NOMO-1 (cell line): ENCODE measurements at regions not wholly inside any gene's neighbourhood (a gene's known extent, or its start where the extent isn't known, plus 50 kb on each side); places are given as distances from the start of the nearest gene placed in this dataset.
"Not testable (repeated sequence)": the region's sequence is repeated elsewhere in the genome, so short reads cannot be mapped to it uniquely, and the experiment has no call there.

Source experiments
- DNase-seq, 2 experiments: peaks; one replicate each; lab custom pipeline; 2025; ENCODE audit not compliant: unreplicated experiment in 2 of 2; lab: John Stamatoyannopoulos, UW

- DNase-seq = no peak
Measured at GRCh38 chr5:152456815-152457443, 51.9 kb upstream of the NMUR2 start.

DNA sequence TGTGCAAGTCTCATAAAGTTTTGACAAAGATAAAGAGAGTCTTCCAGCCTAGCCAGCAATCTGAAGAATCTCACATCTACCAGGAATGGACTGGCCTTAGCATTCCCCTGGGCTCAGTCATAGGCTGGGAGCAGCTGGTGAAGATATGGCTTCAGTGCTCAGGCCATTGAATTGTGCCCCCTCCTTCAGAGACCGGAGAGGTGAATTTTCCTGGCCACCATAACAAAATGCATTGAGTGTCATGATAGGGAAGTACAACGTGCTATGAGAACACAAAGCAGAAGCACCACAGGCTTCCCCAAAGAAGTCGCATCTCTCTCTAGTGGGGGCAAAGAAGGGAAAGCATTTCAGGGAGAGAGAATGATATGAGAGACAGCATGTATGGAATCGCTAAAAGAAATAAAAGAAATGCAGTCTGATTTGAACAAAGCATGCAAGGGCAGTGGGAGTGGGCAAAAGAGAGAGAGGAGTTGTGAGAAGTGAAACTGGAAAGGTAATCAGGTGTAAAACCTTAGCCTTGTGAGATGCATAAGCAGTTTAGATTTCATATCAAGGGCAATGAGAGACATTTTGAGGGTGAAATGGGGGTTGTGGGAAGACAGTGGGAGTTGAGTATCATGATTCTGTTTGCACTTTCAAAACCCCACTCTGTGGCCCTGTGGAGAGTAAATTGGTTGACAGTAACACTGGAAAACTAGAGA lies 57.1 kb upstream of the NMUR2 start:
- DNase-seq = no peak

- DNase-seq = no peak
Measured at GRCh38 chr5:152464048-152464447, 59.0 kb upstream of the NMUR2 start.

DNA sequence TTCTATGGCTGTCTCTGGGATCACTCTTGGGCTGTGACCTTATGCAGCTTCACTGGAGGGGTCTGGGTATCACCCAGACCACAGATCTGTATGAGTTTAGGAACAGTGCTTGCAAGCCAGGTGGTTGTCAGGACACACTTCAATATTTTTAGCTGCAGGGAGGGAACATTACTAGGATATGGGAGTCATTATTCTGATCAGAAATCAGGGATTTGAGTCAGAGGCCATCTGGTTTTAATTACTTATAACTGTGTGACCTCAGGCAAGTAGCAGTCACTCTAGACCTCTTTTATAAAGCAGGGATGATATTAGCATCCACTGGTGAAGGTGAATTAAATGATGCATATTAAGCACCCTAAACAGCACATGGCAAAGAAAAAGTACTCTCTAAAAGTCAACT lies 60.1 kb upstream of the NMUR2 start:
- no peak for DNase-seq

DNA sequence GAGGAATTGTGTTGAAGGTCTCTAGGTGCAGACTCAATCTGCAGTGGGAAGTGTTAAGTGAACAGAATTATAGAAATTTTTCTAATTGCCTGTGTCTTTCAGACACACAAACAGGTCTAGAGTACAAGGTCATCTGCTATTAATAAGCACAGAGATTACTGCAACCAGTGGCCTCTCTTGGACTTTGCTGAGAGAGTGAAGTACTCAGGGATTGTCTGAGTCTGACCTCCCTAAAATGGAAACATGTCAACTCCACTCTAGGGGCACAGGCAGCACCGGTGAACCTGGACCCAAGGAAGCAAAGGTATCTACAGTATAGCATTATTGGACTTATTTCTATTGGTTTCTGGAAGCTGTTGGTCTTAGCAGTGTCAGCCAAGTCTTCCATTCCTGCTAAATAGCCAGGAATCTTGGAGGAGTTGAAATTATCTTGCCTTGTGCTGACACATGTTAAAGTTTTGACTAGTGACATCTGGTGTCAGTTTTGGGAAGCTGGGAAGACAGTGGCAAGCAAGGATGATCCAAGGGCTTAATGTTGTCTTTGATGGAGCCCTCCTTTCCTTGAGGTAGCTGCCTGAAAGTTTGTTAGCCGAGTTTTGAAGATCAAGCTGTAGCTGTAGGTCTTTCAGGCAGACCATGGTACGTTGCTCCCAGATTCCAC lies 61.1 kb upstream of the NMUR2 start:
- DNase-seq = no peak

DNA sequence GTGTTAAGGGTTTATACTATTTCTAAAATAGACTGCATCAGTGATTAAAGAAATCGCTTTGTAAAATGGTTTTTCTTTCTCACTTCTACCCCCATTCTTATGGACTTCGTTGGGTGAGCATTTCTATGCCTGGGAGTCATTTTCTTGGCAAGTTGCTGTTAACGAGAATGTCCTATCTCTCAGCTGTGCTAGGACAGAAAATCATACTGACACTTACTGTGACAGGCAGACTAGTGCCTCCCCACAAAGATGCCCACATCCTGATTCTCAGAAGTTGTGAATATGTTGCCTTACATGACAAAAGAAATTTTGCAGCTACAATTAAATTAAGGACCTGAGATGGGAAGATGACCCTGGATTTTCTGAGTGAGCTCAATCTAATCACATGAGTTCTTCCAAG lies 65.1 kb upstream of the NMUR2 start:
- no peak for DNase-seq

DNA sequence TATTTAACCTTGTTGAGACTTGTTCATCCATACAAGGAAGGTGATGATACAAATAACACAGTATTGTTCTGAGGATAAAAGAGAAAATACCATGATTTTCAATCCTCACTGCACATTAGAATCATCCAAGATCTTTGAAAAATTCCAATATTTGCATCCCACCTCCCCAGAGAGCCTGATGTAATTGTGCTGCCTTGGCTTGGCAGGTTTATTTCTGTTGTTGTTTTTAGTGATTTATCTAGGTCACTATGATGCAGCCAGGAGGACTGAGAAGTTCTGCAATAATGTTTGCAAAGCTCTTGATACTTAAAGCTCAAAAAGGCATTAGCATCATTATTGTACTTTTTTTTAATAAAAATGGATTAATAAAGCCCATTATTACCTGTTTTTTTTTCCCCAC lies 67.0 kb upstream of the NMUR2 start:
- no peak for DNase-seq

DNA sequence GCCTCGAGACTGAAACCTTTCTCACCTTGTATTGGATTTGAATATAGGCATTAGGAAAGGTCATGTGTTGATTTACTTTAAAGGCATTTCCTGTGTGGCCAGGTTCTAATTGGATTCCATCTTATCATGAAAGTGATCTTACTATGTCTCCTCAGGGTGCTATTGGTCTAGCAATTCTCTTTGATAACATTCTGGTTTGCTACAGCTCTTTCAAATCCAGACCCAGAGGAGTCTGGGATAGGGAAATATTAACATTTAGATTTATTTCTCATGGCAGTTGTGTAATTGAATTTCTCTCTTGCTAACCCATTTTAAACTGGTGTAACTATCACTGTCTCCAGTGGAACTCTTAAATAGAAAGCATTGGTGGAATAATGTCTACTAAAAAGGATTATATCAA lies 69.9 kb upstream of the NMUR2 start:
- DNase-seq = no peak

- DNase-seq = no peak
Measured at GRCh38 chr5:152477536-152477935, 72.5 kb upstream of the NMUR2 start.

- DNase-seq = not testable (repeated sequence)
Measured at GRCh38 chr5:152479866-152480265, 74.8 kb upstream of the NMUR2 start.

GRCh38 chr5:152480677-152481076 lies 75.6 kb upstream of the NMUR2 start:
- not testable (repeated sequence) for DNase-seq

DNA sequence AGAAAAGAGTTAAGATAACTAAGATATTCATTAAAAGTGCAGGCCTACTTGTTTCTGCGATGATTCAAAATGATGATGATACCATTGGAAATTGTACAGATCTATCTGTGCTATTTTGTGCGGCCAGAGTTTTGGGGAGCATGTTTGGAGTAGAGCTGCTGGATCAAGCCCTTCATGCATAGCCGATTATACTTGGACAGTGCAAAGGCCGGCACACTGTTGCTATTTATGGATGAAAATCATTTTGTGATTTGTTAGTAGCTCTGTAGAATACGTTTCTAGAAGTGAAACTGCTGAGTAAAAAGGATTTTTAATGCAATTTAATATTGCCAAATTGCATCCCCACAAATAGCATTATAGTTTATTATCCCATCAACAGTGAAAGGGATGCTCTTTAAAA lies 82.1 kb upstream of the NMUR2 start:
- DNase-seq = peak in 1 of 2 experiments; percentile 10

DNA sequence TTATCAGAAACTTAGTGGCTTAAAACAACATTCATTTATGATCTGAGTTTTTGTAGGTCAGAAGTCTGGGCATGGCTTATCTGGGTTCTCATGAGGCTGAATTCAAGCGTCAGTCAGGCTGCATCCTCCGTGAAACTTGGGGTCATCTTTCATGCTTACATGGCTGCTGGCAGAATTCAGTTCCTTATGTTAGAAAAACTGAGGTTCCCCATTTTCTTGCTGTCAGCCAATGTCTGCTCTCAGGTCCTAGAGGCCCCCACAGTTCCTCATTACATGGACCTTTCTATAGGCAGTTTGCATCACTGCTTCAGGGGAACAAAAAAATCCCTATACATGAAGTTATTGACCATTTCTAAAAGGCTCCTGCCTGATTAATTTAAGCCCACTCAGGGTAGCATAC lies 83.8 kb upstream of the NMUR2 start:
- peak; percentile 26 to 66 for DNase-seq

- no peak for DNase-seq
Measured at GRCh38 chr5:152499814-152500535, 94.9 kb upstream of the NMUR2 start.

DNA sequence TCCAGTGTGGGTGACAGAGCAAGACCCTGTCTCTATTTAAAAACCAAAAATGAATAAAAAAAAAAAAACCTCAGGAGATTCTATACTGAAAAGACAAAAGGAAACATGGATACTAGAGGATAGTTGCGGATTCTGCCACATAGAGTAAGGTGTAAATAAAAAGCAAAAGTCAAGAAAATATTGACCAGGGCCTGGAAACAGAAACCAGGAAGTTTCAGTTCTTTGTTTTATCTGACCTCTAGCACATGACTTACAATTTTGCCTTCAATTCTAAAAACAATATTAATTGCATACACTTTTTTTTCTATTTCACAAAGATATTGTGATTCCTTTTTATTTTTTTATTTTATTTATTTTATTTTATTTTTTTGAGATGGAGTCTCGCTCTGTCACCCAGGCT lies 96.2 kb upstream of the NMUR2 start:
- DNase-seq = no peak

- no peak for DNase-seq
Measured at GRCh38 chr5:152503206-152503605, 98.1 kb upstream of the NMUR2 start.

- peak; percentile 8 to 63 for DNase-seq
Measured at GRCh38 chr5:152505442-152506042, 100.5 kb upstream of the NMUR2 start.

GRCh38 chr5:152511120-152511519 lies 106.0 kb upstream of the NMUR2 start:
- no peak for DNase-seq

DNA sequence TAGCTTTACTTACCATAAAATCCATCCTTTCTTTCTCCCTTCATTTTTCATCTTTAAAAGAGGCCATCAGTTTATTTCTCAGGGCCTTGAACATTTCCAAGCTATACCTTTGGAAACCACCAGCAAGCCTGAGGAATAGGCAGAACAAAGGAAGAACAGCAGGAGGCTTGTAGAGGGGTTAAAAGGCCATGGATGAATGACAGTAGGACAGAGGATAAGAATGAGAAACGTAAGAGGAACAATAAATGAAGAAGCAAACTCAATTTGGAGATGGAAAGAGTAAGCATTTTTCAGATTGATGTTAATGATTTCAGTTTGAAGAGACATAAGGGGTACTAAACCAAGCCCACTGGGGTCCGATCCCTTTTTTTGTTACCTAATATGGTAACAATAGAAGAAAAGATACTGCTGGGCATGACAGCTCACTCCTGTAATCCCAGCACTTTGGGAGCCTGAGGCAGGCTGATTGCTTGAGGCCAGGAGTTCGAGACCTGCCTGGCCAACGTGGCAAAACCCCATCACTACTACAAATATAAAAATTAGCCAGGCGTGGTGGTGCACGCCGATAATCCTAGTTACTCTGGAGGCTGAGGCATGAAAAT lies 106.6 kb upstream of the NMUR2 start:
- DNase-seq = no peak

GRCh38 chr5:152514827-152515397 lies 109.8 kb upstream of the NMUR2 start:
- DNase-seq = peak in 1 of 2 experiments; percentile 26
